Peyer's patch (tissue), 4 donors: ENCODE measurements at regions not wholly inside any gene's neighbourhood (a gene's known extent, or its start where the extent isn't known, plus 50 kb on each side); places are given as distances from the start of the nearest gene placed in this dataset.

Source experiments
- DNase-seq, 3 donors: peaks; one replicate each; pipeline ENCODE4 v3.0.0-alpha.2; 2017 to 2019
- H3K27ac ChIP-seq, 4 donors: fragments of 200-600 bp; sonication (generic); one replicate each; pipeline ENCODE4 v1.5.1; 2016 to 2019
- H3K27me3 ChIP-seq, 2 donors: fragments of 200-600 bp; sonication (generic); one replicate each; pipeline ENCODE4 v1.5.1; 2019
- H3K36me3 ChIP-seq, 3 donors: fragments of 200-600 bp; sonication (generic); one replicate each; pipeline ENCODE4 v1.5.1; 2016 to 2019
- H3K4me1 ChIP-seq, 4 donors: fragments of 200-600 bp; sonication (generic); one replicate each; pipeline ENCODE4 v1.5.1; 2016 to 2019
- H3K4me3 ChIP-seq, 4 donors: fragments of 200-600 bp; sonication (generic); 1 replicate in 3 of 4; 2 replicates in 1 of 4; pipeline ENCODE4 v1.5.1; 2016 to 2019; ENCODE audit warnings: mild to moderate bottlenecking in 1 of 4
- H3K9me3 ChIP-seq, 4 donors: fragments of 200-600 bp; sonication (generic); one replicate each; pipeline ENCODE4 v1.5.1; 2016 to 2019; ENCODE audit warnings: mild to moderate bottlenecking in 1 of 4
- POLR2A ChIP-seq, 2 donors: fragments of 450-650 bp; IDR thresholded peaks; one replicate each; pipeline ENCODE4 v1.5.1; 2017; ENCODE audit warnings: antibody characterized with exemption in 2 of 2, mild to moderate bottlenecking in 2 of 2, moderate library complexity in 2 of 2
- TF ChIP-seq, protein P1 (sequence below), 6 experiments: fragments of 450-650 bp in 4 of 6; fragments of 200-600 bp in 2 of 6; sonication (generic) in 1 of 6; IDR thresholded peaks; one replicate each; pipeline ENCODE4 v1.5.1; 2017 to 2019; ENCODE audit warnings: antibody characterized with exemption in 6 of 6, mild to moderate bottlenecking in 3 of 6, moderate library complexity in 1 of 6

- TF ChIP-seq POLR2A (IDR thresholded peaks at IDR 0.05) = no peak
- TF ChIP-seq, protein P1, sequence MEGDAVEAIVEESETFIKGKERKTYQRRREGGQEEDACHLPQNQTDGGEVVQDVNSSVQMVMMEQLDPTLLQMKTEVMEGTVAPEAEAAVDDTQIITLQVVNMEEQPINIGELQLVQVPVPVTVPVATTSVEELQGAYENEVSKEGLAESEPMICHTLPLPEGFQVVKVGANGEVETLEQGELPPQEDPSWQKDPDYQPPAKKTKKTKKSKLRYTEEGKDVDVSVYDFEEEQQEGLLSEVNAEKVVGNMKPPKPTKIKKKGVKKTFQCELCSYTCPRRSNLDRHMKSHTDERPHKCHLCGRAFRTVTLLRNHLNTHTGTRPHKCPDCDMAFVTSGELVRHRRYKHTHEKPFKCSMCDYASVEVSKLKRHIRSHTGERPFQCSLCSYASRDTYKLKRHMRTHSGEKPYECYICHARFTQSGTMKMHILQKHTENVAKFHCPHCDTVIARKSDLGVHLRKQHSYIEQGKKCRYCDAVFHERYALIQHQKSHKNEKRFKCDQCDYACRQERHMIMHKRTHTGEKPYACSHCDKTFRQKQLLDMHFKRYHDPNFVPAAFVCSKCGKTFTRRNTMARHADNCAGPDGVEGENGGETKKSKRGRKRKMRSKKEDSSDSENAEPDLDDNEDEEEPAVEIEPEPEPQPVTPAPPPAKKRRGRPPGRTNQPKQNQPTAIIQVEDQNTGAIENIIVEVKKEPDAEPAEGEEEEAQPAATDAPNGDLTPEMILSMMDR (IDR thresholded peaks at IDR 0.05) = no peak
Measured at GRCh38 chr5:107068782-107069181, 602.0 kb downstream of the EFNA5 start.

DNA sequence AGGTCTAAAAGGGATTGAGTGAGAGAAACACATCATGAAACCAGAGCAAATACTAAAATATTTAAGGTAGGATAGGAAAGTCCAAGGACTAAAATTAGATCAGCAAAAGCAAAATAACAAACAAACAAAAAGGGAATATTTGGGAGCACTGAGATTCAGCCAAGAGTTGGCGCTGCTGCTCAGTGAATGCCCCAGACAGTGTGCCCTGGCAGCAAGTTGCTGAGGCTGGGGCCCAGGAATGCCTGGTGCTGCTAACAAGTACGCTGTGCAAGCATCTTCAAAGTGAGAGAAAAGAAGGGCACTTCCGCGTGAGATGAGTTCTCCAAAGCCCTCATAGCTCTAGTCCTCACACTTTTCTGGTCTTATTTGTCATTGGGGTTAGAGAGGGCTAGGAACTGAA is 603.3 kb downstream of the EFNA5 start:
- TF ChIP-seq, protein P1 (IDR thresholded peaks at IDR 0.05) = no peak
- TF ChIP-seq POLR2A (IDR thresholded peaks at IDR 0.05) = no peak
- no peaks in the 10 kb centered on the region for H3K27me3 ChIP-seq

More at GRCh38 chr5:107068782-107069181, 602.0 kb downstream of the EFNA5 start:
- Histone ChIP-seq H3K36me3 (no peaks in the 10 kb centered on the region), H3K4me3 (no peak overlapping the region), H3K4me1 (no peaks in the 10 kb centered on the region), H3K27me3 (no peaks in the 10 kb centered on the region), H3K9me3 (no peaks in the 10 kb centered on the region), H3K27ac (no peak overlapping the region)
- DNase-seq = no peak

GRCh38 chr5:107063511-107063910 is 607.2 kb downstream of the EFNA5 start:
- no peak for DNase-seq
- H3K27me3 ChIP-seq = no peaks in the 10 kb centered on the region
- no peak overlapping the region for H3K4me3 ChIP-seq
- H3K9me3 ChIP-seq = no peaks in the 10 kb centered on the region
- no peaks in the 10 kb centered on the region for H3K4me1 ChIP-seq
- H3K36me3 ChIP-seq = no peaks in the 10 kb centered on the region
- TF ChIP-seq POLR2A (IDR thresholded peaks at IDR 0.05) = no peak
- TF ChIP-seq, protein P1 (IDR thresholded peaks at IDR 0.05) = no peak
- H3K27ac ChIP-seq = no peak overlapping the region

More for the DNA sequence above, 603.3 kb downstream of the EFNA5 start:
- H3K4me1 ChIP-seq = no peaks in the 10 kb centered on the region
- no peaks in the 10 kb centered on the region for H3K36me3 ChIP-seq
- H3K4me3 ChIP-seq = no peak overlapping the region
- DNase-seq = no peak
- H3K27ac ChIP-seq = no peak overlapping the region
- no peaks in the 10 kb centered on the region for H3K9me3 ChIP-seq

- no peak for TF ChIP-seq POLR2A (IDR thresholded peaks at IDR 0.05)
- TF ChIP-seq, protein P1 (IDR thresholded peaks at IDR 0.05) = no peak
- Histone ChIP-seq H3K27me3 (no peaks in the 10 kb centered on the region), H3K9me3 (no peaks in the 10 kb centered on the region), H3K36me3 (no peaks in the 10 kb centered on the region), H3K27ac (no peak overlapping the region), H3K4me1 (no peaks in the 10 kb centered on the region), H3K4me3 (no peak overlapping the region)
- DNase-seq = no peak
Measured at GRCh38 chr5:107058803-107059202, 611.9 kb downstream of the EFNA5 start.

GRCh38 chr5:107058235-107058634 is 612.5 kb downstream of the EFNA5 start:
- no peak overlapping the region for H3K27ac ChIP-seq
- no peaks in the 10 kb centered on the region for H3K9me3 ChIP-seq
- no peaks in the 10 kb centered on the region for H3K4me1 ChIP-seq
- TF ChIP-seq, protein P1 (IDR thresholded peaks at IDR 0.05) = no peak
- TF ChIP-seq POLR2A (IDR thresholded peaks at IDR 0.05) = no peak
- no peak for DNase-seq
- H3K27me3 ChIP-seq = no peaks in the 10 kb centered on the region
- no peaks in the 10 kb centered on the region for H3K36me3 ChIP-seq
- no peak overlapping the region for H3K4me3 ChIP-seq

DNA sequence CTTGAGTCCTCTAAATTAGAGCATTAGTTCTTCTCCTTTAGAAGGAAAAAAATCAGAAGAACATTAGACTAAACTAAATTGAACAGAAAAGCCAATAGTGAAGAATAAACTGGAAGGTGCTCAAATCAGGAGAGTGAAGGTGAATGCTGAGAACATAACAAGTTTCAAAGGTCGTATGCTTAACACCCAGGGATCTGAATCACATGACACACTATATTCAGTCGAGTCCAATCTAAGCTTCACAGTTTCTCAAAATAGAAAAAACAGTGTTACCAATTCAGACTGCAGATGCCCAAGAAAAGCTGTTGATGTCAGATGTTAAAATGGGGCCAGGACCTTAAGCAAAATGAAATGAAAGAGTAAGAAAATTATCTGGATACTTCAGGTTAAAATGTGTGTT is 614.5 kb downstream of the EFNA5 start:
- Histone ChIP-seq H3K4me3 (no peak overlapping the region), H3K36me3 (no peaks in the 10 kb centered on the region), H3K27ac (no peak overlapping the region), H3K4me1 (no peaks in the 10 kb centered on the region), H3K27me3 (no peaks in the 10 kb centered on the region), H3K9me3 (no peaks in the 10 kb centered on the region)
- no peak for DNase-seq
- no peak for TF ChIP-seq POLR2A (IDR thresholded peaks at IDR 0.05)
- TF ChIP-seq, protein P1 (IDR thresholded peaks at IDR 0.05) = no peak
